HG02973 (cell line): ENCODE measurements at regions not wholly inside any gene's neighbourhood (a gene's known extent, or its start where the extent isn't known, plus 50 kb on each side); places are given as distances from the start of the nearest gene placed in this dataset.
"Not testable (repeated sequence)": the region's sequence is repeated elsewhere in the genome, so short reads cannot be mapped to it uniquely, and the experiment has no call there.

Source experiments
- ATAC-seq: cut with Tn5 transposase; IDR thresholded peaks from one replicate; pipeline ENCODE4 v1.9.1; 2021; ENCODE audit warnings: moderate library complexity; ENCODE audit not compliant: unreplicated experiment

DNA sequence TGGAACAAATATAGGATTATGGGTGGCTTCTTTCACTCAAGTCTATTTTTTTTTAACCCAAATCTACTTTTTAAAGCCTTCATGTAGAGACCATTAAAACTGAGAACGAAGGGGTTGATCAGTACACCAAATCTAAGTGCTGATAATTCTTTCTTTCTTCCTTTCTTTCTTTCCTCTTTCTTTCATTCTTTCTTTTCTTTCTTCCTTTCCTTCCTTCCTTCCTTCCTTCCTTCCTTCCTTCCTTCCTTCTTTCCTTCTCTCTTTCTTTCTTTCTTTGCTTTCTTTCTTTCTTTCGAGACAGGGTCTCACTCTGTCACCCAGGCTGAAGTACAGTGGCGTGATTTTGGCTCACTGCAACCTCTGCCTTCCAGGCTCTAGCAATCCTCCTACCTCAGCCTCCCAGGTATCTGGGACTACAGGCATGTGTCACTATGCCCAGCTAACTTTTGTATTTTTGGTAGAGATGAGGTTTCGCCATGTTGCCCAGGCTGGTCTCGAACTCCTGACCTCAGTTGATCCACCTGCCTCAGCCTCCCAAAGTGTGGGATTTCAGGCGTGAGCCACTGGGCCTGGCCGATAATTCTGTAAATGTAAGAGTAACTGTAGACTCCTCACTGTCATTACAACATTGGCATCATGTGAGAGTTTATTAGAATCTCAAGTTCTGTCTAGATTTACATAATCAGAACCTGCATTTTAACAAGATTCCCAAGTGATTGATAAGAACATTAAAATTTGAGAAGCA lies 236.4 kb downstream of the TFEC start:
- no peak for ATAC-seq

GRCh38 chr7:115789901-115790300 lies 240.7 kb downstream of the TFEC start:
- no peak for ATAC-seq

DNA sequence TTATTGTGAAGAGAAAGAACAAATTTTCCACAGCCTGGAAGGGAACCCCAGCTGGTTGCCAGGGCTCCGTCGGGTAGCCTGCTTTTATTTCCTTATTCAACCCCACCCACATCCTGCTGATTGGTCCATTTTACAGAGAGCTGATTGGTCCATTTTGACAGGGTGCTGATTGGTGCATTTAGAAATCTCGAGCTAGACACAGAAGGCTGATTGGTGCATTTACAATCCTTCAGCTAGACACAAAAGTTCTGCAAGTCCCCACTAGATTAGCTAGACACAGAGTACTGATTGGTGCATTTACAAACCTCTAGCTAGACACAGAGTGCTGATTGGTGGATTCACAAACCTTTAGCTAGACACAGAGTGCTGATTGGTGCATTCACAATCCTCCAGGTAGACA lies 241.1 kb downstream of the TFEC start:
- ATAC-seq: not testable (repeated sequence)

DNA sequence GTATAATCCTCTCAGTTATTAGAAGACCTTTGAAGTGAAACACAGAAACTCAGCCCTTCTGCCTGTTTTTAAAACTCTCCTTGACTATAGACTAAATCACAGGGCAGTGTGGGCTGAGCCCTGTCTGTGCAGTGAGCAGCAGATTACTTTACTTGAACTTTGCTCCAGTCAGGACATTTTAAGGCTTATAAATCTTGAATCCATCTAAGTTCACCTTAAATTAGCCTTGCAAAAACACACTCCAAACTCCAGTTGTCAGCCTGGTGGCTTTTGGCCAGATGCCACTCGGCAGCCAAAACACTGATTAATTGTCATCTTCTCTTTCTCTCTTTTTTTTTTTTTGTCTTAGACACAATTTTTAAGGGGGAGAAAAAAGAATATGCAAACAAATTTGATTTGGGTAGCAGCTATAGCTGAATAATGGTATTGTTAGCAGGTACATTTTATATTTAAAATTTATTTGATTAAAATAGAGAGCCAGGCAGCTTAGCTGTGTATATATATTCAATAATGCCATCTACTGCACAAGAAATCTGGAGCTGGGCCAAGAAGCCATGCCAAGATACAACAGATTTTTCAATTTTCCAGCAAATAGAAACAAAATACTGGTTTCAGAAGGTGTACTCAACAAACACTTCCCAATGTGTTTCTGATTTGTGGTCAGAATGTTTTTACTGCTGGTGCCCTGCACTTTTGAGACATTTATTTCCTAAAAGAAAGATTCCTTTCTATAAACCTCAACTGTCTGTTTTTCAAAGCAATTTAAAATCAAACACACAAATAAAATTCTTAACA lies 247.7 kb downstream of the TFEC start:
- no peak for ATAC-seq

DNA sequence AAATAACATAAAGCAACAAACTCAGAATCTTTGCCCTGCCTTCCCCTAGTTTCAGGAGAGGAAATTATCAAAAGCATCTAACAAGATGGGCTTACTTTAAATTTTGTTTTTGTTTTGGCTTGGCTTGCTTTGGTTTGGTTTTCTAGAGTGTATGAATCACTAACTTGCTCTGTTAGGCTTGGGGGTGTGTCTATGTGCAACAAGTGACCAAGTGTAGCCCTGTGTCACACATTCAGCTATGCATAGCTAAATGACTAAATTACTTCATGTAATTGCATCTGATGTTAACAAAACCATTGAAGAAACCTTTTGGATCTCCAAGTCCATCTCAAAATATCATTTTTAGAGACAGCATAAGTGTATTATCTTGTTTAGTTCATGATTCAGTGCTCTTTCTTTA lies 251.0 kb downstream of the TFEC start:
- no peak for ATAC-seq

DNA sequence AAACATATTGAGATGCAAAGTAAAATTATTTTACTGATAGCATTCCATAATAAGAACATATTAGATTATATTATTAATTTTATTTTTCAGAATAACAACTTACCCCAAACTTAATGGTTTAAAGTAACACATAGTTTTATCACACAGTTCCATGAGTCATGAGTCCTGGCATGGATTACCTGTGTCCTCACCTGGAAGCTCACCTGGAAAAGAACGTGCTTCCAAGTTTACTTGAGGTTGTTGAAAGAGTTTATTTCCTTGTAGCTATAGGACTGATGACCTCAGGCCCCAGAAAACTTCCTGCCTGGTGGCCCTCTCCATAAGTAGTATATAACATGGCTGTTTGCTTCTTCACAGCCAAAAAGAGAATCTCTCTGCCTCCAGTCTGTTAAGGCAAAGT lies 254.6 kb downstream of the TFEC start:
- ATAC-seq: no peak

- no peak for ATAC-seq
Observed at GRCh38 chr7:115763347-115763746, 267.2 kb downstream of the TFEC start.

DNA sequence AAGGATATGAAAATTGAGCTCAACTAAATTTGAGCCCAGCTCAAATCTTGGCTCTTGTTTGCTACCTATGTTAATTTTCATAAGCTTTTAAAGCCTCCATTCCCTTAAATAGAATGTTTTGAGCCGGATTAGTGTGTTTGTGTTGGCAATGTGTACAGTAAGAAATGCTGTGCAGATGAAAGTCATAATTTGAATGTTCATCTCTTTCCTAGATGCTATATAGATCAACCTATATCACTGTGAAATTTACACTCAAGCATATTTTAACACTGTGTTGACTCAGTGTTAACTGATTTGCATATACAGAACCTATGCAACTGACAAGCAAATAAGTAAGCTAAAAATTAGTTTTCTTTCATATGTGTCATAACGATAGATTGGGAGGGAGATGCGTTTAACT lies 272.5 kb downstream of the TFEC start:
- no peak for ATAC-seq

DNA sequence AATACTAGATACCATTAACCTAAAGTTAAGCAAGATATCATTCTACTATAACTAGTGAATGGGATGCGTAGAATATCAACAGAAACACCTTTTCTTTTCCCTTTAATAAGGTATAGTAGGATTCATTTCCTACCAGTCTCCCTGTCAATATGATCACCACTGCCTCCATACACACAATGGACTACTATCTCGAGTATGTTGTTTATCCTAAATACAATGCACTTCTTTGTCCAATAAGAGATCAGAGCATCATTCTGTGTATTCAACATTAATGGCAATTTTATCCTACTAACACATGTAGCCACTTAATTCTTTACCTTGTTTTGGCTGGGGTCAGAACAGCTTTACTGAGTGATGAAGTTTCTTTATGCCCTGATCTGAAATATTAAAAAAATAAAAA lies 276.3 kb downstream of the TFEC start:
- ATAC-seq: no peak

GRCh38 chr7:115749924-115750323 lies 280.6 kb downstream of the TFEC start:
- no peak for ATAC-seq

DNA sequence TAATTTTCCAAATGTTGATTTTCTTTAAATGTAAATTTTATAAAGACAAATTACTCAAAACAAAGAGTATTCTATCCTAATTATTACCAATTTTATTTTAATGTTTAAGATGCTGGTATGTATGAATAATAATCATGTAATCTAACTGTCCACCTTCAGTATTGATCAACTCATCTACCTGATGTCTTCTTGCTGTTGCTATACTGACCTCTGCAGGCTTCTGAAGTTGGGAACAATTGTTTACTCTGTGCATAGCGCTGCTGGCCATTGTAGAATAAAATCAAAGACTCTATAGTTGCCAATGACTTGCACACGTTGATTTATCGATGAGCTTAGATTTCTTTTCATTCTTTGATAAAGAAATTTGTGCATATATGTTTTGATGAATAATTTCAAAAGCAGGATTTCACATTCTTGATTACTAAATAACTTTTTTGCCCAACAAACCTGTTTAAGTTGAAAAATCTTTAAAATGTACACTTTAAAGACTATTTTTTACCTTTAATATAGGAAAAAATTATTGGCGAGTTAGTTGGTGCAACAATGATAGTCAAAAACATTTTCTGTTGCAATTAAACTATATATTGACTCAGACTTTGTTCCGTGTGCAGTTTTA lies 282.3 kb downstream of the TFEC start:
- no peak for ATAC-seq

GRCh38 chr7:115747174-115747573 lies 283.4 kb downstream of the TFEC start:
- ATAC-seq: no peak

DNA sequence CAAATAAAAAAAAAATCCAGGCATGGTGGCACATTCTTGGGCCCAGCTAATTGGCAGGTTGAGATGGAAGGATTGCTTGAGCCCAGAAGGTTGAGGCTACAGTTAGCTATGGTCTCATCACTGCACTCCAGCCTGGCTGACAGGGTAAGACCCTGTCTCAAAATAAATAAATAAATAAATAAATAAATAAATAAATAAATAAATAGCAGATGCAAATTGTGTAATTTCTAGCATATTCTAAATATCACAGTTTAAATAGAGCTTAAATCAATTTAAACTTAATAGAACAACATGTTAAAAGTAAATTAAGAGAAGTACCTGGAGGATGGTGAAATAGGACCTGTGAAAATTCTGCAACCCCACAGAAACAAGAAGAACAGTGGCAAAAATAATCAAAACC lies 290.5 kb downstream of the TFEC start:
- ATAC-seq: no peak

DNA sequence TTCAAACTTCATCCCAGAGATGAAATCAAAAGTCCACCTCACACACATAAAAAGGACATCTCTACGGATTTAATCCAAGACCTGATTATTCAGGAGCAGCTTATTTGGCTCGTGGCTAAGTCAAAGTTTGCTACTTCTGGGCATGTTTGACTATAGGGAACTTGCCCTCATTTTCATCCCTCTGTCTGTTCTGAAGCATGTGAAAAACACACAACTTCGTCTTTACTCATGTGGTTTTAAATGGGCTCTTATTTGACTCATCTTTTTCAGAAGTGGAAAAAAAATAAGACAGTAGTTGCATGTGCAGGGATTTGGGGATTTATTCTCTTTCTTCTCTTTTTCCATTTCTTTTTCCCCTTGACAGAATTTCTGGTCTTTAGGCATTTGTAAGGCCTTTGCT lies 295.9 kb downstream of the TFEC start:
- ATAC-seq: no peak

DNA sequence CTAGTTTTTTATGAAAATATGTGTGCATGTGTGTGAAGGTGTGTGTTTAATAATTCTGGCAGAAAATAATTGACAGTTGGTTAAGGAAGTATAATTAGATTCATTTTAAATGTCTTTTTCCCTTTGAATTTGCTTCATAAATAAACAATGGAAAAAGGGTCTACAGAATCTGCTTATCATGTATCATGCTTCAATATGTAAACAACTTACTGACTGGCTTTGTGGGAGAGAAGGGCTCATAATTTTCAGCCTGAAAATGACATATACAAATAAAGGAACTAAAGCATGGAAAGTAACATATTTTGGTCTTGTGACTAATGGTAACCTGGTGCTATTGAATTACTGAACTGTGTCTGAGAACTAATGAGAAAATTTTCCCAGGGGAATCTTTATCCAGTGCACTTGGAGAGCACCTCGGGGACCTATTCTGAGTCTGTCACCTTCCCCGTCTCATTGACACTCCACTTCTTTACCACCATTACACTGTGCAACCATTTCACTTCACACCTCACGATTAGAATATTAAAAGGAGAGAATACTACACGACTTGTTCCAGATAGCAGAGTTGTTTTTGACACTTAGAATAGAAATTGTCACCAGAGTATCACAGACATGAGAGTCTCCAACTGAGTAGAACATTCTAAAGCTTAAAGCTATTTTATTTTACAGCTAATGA lies 298.6 kb downstream of the TFEC start:
- no peak for ATAC-seq

DNA sequence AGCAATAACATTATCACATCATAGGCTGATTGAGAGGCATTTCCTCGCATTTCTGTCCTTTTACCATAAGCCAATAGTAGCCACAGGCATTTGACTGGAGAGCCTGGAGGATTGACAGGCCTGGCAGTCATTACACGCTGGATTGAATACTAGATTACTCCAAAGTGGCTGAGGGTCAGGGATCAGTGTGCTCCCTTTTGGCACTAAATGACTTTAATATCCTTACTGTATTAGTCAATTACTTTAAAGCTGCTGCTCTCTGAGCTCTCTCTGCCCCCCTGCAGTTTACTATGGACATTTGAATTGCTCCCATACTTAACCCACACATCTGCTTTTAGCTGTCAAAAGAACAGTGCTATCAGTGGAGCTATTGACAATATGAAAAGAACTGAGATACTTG lies 302.0 kb downstream of the TFEC start:
- no peak for ATAC-seq

DNA sequence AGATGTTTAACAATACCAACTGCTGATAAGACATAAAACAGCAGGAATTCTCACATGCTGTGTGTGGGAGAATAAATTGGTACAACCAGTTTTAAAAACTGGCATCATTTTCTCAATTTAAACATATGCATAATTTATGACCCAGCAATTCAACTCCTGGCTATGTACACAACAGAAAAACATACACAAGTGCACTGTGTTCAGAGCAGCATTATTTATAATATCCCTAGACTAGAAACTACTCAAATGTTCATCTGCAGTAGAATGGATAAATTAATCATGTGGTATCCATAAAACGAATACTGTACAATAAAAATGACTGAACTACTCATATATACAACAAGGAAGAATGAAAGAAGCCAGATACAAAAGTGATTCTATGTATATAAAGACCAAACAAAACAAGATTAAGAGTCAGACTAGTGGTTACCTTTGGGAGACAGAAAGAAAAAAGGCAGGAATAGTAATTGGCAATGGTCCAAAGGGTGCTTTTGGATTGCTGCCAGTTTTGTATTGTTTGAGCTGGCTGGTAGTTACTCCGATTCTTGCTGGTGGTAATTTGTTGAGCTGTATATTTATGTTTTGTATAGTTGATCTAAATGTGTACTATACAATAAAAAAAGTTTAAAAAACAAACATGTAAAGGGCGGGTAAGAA lies 306.0 kb downstream of the TFEC start:
- no peak for ATAC-seq

GRCh38 chr7:115722302-115722977 lies 308.1 kb downstream of the TFEC start:
- ATAC-seq: no peak

- no peak for ATAC-seq
Observed at GRCh38 chr7:115721293-115722217, 309.0 kb downstream of the TFEC start.
